Skin epidermis (tissue), 12 donors: ENCODE measurements at regions not wholly inside any gene's neighbourhood (a gene's known extent, or its start where the extent isn't known, plus 50 kb on each side); places are given as distances from the start of the nearest gene placed in this dataset.

Source experiments
- H3K27ac ChIP-seq, 21 experiments: fragments of 200-600 bp; sonication (generic) in 11 of 21; one replicate each; pipeline ENCODE4 v1.5.0; 2020; ENCODE audit warnings: mild to moderate bottlenecking in 3 of 21, inconsistent platforms in 2 of 21, moderate library complexity in 2 of 21
- H3K4me3 ChIP-seq, 7 experiments: fragments of 200-600 bp; sonication (generic) in 2 of 7; one replicate each; pipeline ENCODE4 v1.5.0; 2020; ENCODE audit warnings: inconsistent platforms in 2 of 7, mild to moderate bottlenecking in 2 of 7, moderate library complexity in 1 of 7

DNA sequence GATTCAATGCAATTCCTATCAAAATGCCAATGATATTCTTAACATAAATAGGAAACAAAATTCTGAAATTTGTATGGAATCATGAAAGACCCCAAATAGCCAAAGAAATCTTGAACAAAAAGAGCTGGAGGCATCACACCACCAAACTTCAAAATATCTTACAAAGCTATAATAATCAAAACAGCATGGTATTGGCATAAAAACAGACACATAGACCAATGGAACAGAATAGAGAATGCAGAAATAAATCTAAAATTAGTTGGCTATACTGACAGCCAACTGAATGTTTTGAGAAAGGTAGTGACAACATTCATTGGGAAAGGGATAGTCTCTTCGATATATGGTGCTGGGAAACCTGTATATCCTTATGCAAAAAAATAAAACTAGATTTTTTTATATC lies 121.9 kb upstream of the ASCC3 start:
- no peak overlapping the region for H3K4me3 ChIP-seq
- H3K27ac ChIP-seq = no peak overlapping the region

DNA sequence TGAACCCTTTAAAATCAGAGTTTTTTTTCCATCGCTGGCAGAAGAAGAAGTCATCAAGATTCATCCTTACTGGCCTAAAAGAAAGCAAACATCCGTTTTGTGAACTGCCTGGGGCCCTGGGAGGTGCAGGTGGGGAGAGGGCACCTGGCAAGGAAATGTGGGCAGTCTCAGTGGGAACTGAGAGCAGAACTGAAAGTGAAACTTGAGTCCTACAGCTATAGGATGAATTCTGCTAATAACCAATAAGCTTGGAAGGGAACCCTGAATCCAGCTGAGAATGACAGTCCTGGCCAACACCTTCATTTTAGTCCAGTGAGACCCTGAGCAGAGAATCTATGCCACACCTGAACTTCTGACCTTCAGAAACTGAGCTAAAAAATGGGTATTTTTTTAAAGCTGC lies 130.1 kb upstream of the ASCC3 start:
- no peak overlapping the region for H3K27ac ChIP-seq
- H3K4me3 ChIP-seq = no peak overlapping the region

DNA sequence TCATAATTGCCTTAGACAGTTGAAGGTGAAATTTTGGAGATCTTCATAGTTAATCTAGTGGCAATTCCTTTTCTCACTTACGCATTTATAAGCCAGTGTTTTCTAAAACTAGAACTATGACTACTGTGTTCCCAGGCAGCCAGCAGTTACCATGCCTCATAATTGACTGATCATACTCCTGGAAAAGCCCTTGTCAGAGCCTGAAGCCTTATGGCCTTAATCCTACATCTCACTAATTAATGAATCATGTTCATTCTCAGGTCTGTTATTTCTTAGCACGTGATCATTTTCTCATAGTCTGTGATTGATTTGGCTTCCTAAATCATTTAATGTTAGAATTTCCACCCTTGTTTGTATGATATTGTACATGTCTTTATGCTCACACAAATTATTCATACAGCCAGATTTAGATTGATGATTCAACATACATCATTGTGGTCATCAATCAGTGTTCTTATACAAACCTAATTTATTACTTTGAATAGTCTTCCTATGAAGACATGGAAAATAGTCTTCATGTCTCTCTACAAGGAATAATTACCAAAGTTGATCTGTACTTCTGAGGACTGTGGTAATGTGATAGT lies 132.6 kb upstream of the ASCC3 start:
- Histone ChIP-seq H3K4me3 (no peak overlapping the region), H3K27ac (no peak overlapping the region)

DNA sequence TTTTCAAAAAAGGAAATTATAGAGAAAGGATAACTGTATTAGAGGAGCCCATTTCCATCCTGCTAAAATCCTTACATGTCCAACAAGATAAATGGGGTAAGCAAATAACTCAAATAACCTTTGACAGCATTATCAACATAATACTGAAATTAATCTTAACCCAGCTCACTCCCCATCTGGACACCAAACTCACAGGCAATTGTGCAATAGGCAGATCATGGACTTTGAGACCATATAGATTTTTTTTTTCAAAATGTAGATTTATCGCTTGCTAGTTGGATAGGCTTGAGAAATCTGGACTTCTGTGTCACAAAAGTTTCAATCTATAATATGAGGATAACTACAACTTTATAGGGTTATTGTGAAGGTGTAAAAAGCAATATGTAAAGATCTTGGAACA lies 134.4 kb upstream of the ASCC3 start:
- Histone ChIP-seq H3K27ac (no peak overlapping the region), H3K4me3 (no peak overlapping the region)

DNA sequence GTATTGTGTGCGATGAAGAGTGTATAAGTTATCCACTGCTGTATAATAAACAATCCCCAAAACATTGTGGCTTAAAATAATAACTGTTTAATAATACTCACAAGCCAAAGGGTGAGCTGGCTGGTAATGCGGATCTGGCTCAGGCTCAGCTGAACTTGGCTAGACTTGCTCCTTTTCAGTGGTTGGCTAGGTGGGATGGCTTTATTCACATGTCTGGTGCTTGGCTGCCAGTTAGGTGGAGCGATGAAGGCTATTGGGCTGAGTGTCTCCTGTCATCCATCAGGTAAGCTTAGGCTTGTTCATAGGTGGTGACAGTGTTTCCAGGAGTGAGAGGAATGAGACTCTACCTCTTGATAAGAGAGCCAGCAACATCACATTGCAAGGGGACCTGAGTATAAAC lies 135.0 kb upstream of the ASCC3 start:
- H3K27ac ChIP-seq = no peak overlapping the region
- no peak overlapping the region for H3K4me3 ChIP-seq

DNA sequence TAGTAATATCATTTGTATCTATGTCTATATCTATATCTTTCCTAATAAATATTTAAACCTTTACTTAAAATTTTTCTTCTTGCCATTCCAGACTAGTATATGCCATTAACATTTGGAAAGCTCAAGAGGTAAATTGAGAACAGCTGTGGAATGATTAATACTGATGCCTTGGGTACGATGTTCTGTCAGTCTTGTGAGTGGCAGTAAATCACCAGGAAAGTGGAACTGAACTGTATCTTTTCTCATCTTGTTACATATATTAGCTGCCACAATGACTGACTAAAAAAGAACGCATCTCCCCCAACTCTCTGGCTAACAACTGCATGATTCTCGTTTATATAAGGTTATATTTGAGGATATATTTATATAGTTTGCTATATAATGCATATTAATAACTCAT lies 137.0 kb upstream of the ASCC3 start:
- H3K4me3 ChIP-seq = no peak overlapping the region
- no peak overlapping the region for H3K27ac ChIP-seq

DNA sequence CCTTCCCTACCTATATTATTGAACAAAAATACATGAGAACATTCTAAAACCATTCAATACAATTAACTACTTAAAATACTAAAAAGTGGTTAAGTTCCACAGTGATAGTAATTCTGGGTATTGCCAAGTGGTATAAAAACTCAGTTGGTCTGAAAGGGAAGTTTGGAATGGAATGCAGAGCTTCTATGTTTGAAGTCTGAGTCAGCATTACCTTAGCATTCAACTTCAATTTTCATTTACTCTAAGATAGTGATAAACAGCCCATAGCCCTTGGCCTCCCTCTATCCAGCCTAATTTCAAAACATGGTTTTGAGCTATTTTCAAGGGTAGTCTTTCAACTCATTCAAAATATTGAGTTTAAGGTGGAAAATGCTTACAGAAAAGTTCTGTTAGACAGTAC lies 140.4 kb upstream of the ASCC3 start:
- Histone ChIP-seq H3K4me3 (no peak overlapping the region), H3K27ac (no peak overlapping the region)

DNA sequence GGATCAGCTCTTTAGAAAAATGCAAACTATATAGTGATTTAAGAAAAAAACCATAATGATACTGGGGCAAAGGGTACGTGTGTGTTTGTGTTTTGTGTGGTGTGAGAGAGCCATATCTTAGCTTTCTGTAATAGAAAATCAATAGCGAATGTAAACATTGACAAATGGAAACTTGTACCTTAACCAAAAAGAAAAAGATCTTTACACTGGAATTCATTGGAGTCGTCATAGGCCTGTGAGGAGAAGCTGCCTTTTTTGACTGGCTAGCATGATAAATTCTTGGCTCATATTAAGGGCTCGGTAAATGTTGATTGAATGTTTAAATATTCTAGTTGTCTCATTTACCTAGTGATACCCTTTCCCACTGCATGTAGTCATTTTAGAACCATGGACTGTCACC lies 161.8 kb upstream of the ASCC3 start:
- Histone ChIP-seq H3K27ac (no peak overlapping the region), H3K4me3 (no peak overlapping the region)

DNA sequence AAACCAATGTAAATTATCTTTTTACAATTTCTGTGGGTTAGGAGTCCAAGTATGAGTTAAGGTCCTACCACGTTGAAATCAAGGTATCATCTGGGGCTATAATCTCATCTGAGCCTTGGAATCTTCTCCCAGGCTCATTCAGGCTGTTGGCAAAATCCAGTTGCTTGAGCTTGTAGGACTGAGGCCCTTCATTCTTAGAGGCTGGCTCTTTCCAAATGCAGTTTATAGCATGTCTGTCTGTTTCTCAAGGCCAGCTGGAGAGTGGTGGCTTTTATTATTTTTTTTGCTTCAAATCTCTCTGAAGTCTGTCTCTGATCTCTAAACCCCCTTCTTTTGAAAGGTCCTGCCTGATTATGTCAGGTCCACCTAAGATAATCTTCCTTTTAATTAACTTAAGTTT lies 177.2 kb upstream of the ASCC3 start:
- H3K27ac ChIP-seq = no peak overlapping the region
- no peak overlapping the region for H3K4me3 ChIP-seq

DNA sequence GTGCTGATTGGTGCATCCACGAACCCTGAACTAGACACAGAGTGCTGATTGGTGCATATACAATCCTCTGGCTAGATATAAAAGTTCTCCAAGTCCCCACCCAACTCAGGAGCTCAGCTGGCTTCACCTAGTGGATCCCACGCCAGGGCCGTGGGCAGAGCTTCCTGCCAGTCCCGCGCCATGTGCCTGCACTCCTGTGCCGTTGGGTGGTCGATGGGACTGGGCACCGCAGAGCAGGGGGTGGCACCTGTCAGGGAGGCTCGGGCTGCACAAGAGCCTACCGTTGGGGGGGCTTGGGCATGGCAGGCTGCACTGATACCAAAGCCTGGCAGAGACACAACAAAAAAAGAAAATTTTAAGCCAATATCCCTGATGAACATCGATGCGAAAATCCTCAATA lies 185.4 kb upstream of the ASCC3 start:
- no peak overlapping the region for H3K27ac ChIP-seq
- H3K4me3 ChIP-seq = no peak overlapping the region

DNA sequence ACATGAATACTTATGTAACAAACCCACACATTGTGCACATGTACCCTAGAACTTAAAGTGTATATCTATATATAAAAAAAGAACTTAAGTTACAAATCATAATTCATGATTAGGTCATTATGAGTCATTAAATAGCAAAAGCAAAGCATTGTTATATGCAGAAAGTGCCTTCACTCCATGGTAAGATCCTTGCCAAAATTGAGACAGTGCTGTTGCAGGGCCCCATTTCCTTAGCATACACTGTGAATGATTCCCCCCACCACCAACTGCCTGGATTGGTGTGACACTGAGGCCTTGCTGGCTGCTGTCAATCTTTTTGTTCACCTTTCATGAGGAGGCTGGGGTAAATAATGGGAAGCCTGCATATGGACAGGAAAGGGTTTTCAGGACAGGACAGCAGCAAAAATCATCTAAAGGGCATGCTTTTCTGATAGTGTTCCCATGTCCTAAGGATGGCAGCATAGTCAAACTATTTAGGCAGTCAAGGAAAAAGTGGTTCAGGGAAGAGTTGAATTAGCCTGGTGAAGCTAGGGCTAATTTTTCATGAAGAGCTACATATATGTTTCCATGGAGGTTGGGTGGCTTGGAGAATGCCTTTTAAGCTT lies 188.2 kb upstream of the ASCC3 start:
- H3K4me3 ChIP-seq = no peak overlapping the region
- H3K27ac ChIP-seq = no peak overlapping the region

DNA sequence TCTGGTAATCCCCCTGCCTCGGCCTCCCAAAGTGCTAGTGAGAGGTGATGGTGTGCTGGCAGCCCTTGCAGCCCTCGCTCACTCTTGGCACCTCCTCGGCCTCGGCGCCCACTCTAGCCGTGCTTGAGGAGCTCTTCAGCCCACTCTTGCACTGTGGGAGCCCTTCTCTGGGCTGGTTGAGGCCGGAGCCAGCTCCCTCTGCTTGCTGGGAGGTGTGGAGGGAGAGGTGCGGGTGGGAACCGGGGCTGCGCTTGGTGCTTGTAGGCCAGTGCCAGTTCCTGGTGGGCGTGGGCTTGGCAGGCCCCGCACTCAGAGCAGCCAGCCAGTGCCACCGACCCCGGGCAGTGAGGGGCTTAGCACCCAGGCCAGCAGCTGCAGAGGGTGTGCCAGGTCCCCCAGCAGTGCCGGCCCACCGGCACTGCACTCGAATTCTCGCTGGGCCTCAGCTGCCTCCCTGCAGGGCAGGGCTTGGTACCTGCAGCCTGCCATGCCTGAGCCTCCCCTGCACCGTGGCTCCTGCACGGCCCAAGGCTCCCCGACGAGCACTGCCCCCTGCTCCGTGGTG lies 189.0 kb upstream of the ASCC3 start:
- H3K4me3 ChIP-seq = no peak overlapping the region
- H3K27ac ChIP-seq = no peak overlapping the region

DNA sequence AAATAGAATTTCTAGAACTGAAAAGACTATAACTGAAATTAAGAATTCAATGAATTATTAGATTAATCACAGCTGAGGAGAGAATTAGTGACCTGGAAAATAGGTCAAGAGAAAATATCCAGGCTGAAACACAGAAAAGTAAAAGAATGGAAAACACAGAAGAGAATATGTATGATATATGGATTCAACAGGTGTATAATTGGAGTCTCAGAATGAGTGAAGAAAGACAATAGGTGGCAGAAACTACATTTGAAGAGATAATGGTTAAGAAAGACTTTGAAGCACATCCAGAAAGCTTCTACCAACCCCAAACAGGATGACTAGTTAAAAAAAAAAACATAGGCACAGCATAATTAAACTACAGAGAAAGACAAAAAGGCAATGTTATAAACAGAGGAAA lies 196.2 kb upstream of the ASCC3 start:
- no peak overlapping the region for H3K4me3 ChIP-seq
- no peak overlapping the region for H3K27ac ChIP-seq

DNA sequence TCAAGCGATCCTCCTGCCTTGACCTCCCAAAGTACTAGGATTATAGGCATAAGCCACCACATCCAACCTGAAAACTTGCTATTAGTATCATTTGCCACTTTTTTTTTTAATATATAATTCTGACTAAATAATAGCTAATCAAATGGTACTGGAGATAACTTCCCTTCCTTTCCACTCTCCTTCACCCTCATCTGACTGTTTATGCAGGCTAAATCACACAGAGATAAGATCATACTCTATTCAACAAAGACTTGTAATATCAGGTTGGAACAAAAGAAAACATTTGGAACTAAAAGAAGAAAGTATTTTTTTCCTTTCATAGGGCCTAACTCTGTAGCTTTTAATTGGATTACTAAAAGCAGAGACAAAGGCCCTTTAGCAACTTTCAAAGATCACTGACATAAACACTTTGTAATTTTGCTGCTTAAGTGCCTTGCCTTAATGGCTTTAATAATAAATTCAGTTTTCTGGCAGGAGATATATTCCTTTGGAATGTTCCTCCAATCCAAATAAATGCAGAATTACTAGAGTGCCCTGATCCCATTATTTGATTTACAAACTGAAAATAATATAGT lies 198.7 kb upstream of the ASCC3 start:
- H3K4me3 ChIP-seq = no peak overlapping the region
- no peak overlapping the region for H3K27ac ChIP-seq

DNA sequence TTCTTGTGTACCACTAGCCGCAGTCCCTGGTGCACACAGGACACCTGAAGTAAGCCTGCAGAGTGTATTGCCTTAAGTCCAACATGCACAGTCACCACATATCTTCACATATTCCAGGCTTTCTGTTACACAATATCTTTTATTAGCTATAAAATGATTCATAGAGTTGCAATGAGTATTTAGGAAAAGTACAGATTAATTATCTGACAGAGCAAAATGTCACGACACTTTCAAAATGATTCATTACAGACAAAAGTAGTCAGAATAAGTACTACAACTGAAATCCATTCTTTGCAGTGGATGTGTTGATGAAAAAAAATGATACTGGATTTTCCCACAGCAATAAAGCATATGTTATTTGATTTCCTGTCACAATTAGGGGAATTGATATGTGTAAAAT lies 199.5 kb upstream of the ASCC3 start:
- no peak overlapping the region for H3K27ac ChIP-seq
- H3K4me3 ChIP-seq = no peak overlapping the region

DNA sequence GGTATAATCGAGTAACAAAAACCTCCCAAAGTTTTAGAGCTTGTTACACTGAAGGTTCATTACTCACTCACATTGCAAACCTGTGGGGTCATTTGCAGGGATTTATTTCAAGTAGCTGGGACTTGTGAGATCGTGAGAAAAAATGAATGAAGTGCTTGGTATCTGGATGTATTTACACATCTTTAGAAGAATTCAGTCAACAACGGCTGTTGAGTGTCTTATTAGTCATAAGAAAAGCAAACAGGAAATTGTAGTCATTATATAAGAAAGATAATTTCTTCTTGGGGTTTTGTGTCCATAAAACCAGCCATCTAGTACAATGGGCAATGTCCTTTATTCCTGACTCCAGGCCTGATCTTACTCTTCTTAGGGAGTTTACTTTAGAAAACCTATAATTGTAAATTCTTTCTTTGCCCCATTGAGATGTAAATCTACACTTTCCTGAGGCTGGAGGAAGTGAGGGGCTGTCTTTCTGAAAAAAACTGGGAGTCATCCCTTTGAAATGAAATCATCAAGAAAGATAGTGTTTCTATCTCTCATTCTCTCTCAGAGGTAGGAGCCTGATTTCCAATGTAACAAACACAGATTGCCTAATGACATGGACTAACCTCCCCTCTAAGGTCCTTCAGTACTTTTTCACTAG lies 202.5 kb upstream of the ASCC3 start:
- Histone ChIP-seq H3K4me3 (no peak overlapping the region), H3K27ac (no peak overlapping the region)

DNA sequence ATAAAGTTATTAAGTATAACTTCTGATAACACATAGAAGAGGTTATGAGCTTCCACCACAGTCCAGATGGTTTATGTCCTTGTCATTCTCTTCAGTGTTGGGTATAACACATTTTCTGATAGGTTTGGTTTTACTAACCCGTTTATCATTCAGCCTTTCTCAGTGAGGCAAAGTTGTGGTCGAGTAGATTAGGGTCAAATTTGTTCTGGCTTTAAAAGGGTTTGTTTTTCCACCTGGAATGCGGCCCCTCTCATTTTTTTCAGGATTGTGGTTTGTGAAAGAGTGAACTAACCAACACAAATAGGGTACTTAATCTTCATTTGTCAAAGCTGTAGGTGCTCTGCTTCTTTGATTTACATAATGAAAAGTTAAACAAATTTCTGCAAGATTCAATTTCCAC lies 204.2 kb upstream of the ASCC3 start:
- Histone ChIP-seq H3K27ac (no peak overlapping the region), H3K4me3 (no peak overlapping the region)

DNA sequence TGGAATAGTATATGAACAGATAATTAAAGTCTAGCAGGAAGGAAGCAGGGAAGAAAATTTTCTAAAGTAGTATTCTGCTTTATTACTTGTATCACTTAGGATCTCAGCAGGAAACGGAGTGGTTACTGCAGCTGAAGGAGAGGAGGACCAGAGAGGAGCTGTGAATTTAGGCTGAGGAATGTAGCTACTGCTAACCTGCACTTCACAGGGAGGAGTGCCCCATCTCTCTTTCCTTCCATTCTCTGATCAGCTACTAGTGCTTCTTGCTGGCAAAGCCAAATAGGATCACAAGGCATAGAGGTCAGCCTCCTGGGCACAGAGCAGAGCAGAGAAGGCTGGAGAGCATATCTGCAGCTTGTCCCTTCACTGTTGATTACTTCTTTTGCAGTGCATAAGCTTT lies 205.3 kb upstream of the ASCC3 start:
- H3K4me3 ChIP-seq = no peak overlapping the region
- no peak overlapping the region for H3K27ac ChIP-seq

DNA sequence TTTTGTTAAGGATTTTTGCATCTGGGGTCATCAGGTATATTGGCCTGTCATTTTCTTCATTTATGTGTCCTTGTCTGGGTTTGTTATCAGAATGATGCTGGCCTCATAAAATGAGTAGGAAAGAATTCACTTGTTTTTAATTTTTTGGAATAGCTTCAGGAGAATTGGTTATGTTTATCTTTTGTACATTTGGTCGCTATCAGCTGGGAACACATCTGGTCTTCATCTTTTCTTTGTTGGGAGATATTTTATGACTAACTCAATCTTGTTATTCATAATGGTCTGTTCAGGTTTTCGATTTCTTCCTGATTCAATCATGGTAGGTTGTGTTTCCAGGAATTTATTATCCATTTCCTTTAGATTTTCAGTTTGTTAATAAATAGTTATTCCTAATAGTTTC lies 207.5 kb upstream of the ASCC3 start:
- Histone ChIP-seq H3K27ac (no peak overlapping the region), H3K4me3 (no peak overlapping the region)

DNA sequence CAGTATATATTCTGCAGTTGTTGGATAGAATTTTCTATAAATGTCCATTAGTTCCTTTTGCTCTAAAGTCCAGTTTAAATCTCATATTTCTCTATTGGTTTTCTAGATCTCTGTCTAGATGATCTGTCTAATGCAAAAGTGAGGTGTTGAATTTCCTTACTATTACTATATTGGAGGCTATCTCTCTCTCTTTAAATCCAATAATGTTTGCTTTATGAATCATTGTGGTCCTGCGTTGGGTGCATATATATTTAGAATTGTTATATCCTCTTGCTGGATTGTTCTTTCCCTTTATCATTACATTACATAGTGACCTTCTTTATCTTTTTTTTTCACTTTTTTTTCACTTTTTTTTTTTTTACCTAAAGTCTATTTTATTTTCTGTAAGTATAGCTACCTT lies 208.5 kb upstream of the ASCC3 start:
- Histone ChIP-seq H3K4me3 (no peak overlapping the region), H3K27ac (no peak overlapping the region)

DNA sequence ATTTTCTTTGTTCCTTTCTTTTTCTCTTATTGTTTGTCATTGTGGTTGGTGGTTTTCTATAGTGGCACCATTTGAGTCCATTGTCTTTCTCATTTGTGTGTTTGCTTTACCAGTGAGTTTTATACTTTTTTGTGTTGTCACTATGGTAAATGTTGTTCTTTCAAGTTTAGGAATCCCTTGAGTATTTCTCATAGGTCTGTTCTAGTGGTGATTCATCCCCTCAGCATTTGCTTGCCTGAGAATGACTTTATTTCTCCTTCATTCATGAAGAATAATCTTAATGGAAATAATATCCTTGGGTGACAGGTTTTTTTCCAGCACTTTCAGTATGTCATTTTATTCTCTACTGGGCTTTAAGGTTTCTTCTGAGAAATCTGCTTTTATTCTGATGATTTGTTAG lies 209.2 kb upstream of the ASCC3 start:
- Histone ChIP-seq H3K27ac (no peak overlapping the region), H3K4me3 (no peak overlapping the region)
